Fibroblast of skin of abdomen (primary cell): ENCODE measurements at regions not wholly inside any gene's neighbourhood (a gene's known extent, or its start where the extent isn't known, plus 50 kb on each side); places are given as distances from the start of the nearest gene placed in this dataset.
A peak's percentile ranks its signal among the peaks of the same experiment; 100 is the strongest.

Source experiments
- DNase-seq: peaks from one replicate; pipeline ENCODE4 v3.0.0-alpha.2; 2013

- DNase-seq = no peak
Measured at GRCh38 chr10:7477538-7478334, 66.9 kb upstream of the SFMBT2 start.

- no peak for DNase-seq
Measured at GRCh38 chr10:7475939-7476338, 65.1 kb upstream of the SFMBT2 start.

GRCh38 chr10:7475046-7475911 is 64.4 kb upstream of the SFMBT2 start:
- DNase-seq = no peak

- DNase-seq = no peak
Measured at GRCh38 chr10:7474388-7474787, 63.6 kb upstream of the SFMBT2 start.

- no peak for DNase-seq
Measured at GRCh38 chr10:7473474-7473873, 62.6 kb upstream of the SFMBT2 start.

- no peak for DNase-seq
Measured at GRCh38 chr10:7471720-7472367, 61.0 kb upstream of the SFMBT2 start.

- no peak for DNase-seq
Measured at GRCh38 chr10:7470371-7470770, 59.5 kb upstream of the SFMBT2 start.

GRCh38 chr10:7467031-7467667 is 56.3 kb upstream of the SFMBT2 start:
- no peak for DNase-seq

GRCh38 chr10:7464691-7465090 is 53.9 kb upstream of the SFMBT2 start:
- DNase-seq = peak; percentile 15
